ENCODE measurements at regions not wholly inside any gene's neighbourhood (a gene's known extent, or its start where the extent isn't known, plus 50 kb on each side); places are given as distances from the start of the nearest gene placed in this dataset.

DNA sequence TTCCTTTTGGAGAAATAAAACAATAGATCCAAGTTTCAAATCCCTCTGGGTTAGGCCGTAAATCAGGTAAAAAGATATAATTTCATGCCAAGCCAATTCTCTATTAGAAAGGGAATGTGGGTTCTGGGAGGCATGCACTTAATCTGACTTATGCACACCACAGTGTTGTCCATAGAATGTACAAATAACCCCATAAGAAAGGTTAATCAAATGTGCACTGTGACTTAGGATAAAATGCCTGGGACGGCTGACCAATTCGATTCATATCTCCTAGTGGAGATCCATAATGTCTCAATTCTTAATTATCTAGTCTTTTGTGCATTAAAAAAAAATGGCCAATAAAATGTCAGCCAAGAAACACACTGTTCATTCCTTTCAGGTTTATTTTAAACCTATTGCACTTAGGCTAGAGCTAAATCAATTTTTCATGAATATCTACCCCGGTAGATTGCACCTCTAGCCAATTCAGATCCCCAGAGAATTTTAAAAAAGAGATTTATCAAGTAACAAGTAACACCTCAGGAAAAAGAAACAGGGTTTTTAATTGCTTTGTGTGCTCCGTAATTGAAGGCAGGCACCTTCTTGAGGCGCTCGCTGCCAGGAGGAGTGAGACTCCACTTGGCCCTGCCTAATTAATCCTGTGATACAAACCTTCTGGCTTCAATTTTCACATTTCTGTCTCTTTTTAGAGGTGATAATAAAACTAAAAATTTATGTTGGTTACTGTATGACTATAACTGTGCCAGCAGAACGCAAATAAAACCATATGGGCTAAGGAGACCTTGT lies 265.1 kb downstream of the ETV1 start:
- H3K27ac ChIP-seq (ENCODE audit: low read depth, low read length) = no peak overlapping the region

DNA sequence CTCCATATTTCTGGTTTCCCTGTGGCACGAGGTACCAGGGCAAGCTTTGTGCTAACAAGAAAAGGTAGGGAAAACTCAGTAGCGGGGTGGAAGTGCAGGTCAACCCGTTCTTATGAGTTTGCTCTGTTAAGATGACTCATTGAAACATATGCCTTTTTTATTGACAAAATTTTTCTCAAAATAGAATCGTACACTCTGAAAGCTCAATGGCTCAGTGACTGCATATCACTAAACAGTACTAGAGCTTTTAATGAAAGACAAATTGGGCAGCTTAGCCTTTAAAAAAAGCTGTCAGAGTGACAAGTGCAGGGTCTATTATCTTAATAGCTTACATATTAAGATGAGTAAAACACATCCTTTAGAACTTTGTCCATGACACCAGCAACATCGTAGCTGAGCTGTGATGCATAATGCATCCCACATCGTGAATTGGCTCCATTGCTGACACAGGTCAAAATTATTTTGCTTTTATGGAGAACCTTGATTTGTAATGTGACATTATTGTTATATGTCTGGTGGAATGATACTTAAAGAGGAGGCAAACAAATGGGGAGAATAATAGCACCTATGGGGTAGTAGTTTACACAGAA lies 264.4 kb downstream of the ETV1 start:
- Histone ChIP-seq H3K79me2 (ENCODE audit: control insufficient read depth, low read length) (no peaks in the 10 kb centered on the region), H3K9me3 (ENCODE audit: control insufficient read depth, insufficient read depth, low read length) (no peaks in the 10 kb centered on the region), H3K36me3 (ENCODE audit: control insufficient read depth, low read length) (no peaks in the 10 kb centered on the region), H3K27me3 (ENCODE audit: control insufficient read depth, low read length) (no peaks in the 10 kb centered on the region), H3K4me3 (ENCODE audit: low read length) (no peak overlapping the region), H3K4me1 (ENCODE audit: control insufficient read depth, low read length) (no peaks in the 10 kb centered on the region), H3F3A (ENCODE audit: control insufficient read depth, insufficient read depth) (no peaks in the 10 kb centered on the region), H3K4me2 (ENCODE audit: low read length) (no peak overlapping the region), H3K27ac (ENCODE audit: low read depth, low read length) (no peak overlapping the region), H3K9me2 (replicated peaks; ENCODE audit: control insufficient read depth, low read length) (no peaks in the 10 kb centered on the region), H4K20me1 (ENCODE audit: control insufficient read depth, insufficient read depth, low read depth, low read length) (no peaks in the 10 kb centered on the region)
- TF ChIP-seq, protein P1, sequence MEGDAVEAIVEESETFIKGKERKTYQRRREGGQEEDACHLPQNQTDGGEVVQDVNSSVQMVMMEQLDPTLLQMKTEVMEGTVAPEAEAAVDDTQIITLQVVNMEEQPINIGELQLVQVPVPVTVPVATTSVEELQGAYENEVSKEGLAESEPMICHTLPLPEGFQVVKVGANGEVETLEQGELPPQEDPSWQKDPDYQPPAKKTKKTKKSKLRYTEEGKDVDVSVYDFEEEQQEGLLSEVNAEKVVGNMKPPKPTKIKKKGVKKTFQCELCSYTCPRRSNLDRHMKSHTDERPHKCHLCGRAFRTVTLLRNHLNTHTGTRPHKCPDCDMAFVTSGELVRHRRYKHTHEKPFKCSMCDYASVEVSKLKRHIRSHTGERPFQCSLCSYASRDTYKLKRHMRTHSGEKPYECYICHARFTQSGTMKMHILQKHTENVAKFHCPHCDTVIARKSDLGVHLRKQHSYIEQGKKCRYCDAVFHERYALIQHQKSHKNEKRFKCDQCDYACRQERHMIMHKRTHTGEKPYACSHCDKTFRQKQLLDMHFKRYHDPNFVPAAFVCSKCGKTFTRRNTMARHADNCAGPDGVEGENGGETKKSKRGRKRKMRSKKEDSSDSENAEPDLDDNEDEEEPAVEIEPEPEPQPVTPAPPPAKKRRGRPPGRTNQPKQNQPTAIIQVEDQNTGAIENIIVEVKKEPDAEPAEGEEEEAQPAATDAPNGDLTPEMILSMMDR (IDR thresholded peaks at IDR 0.05; ENCODE audit: low read depth, low read length, poor library complexity, severe bottlenecking) = no peak
- no peak for TF ChIP-seq EZH2phosphoT487 (IDR thresholded peaks at IDR 0.05; ENCODE audit: borderline replicate concordance, low read length)

More for the DNA sequence above, 265.1 kb downstream of the ETV1 start:
- Histone ChIP-seq H3K79me2 (ENCODE audit: control insufficient read depth, low read length) (no peaks in the 10 kb centered on the region), H3K36me3 (ENCODE audit: control insufficient read depth, low read length) (no peaks in the 10 kb centered on the region), H3K9me3 (ENCODE audit: control insufficient read depth, insufficient read depth, low read length) (no peaks in the 10 kb centered on the region), H3F3A (ENCODE audit: control insufficient read depth, insufficient read depth) (no peaks in the 10 kb centered on the region), H3K9me2 (replicated peaks; ENCODE audit: control insufficient read depth, low read length) (no peaks in the 10 kb centered on the region), H4K20me1 (ENCODE audit: control insufficient read depth, insufficient read depth, low read depth, low read length) (no peaks in the 10 kb centered on the region), H3K4me1 (ENCODE audit: control insufficient read depth, low read length) (no peaks in the 10 kb centered on the region), H3K27me3 (ENCODE audit: control insufficient read depth, low read length) (no peaks in the 10 kb centered on the region), H3K4me2 (ENCODE audit: low read length) (no peak overlapping the region), H3K4me3 (ENCODE audit: low read length) (no peak overlapping the region)
- no peak for TF ChIP-seq EZH2phosphoT487 (IDR thresholded peaks at IDR 0.05; ENCODE audit: borderline replicate concordance, low read length)
- TF ChIP-seq, protein P1 (IDR thresholded peaks at IDR 0.05; ENCODE audit: low read depth, low read length, poor library complexity, severe bottlenecking) = no peak

DNA sequence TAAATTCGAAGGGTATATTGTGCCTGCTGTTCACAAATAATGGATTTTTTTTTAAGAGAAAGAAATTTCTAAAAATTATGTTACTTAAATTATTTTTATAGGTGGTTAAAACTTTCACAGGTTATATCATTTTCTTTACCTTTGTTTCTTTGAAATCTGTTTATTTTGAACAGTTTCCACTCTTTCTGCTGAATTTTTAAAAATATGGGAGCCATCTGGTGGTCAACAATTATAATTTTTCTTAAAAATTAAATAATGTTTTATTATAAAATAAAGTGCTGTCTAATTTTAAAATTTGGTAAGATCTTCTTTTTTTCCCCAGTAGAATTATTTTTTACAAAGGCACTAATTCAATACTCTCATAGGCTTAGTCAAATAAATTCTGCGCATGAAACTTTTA lies 263.9 kb downstream of the ETV1 start:
- no peaks in the 10 kb centered on the region for H3F3A ChIP-seq (ENCODE audit: control insufficient read depth, insufficient read depth)
- H3K4me2 ChIP-seq (ENCODE audit: low read length) = no peak overlapping the region
- no peaks in the 10 kb centered on the region for H3K36me3 ChIP-seq (ENCODE audit: control insufficient read depth, low read length)
- no peak overlapping the region for H3K27ac ChIP-seq (ENCODE audit: low read depth, low read length)
- H3K9me3 ChIP-seq (ENCODE audit: control insufficient read depth, insufficient read depth, low read length) = no peaks in the 10 kb centered on the region
- TF ChIP-seq EZH2phosphoT487 (IDR thresholded peaks at IDR 0.05; ENCODE audit: borderline replicate concordance, low read length) = no peak
- TF ChIP-seq, protein P1 (IDR thresholded peaks at IDR 0.05; ENCODE audit: low read depth, low read length, poor library complexity, severe bottlenecking) = no peak
- no peaks in the 10 kb centered on the region for H4K20me1 ChIP-seq (ENCODE audit: control insufficient read depth, insufficient read depth, low read depth, low read length)
- no peaks in the 10 kb centered on the region for H3K79me2 ChIP-seq (ENCODE audit: control insufficient read depth, low read length)
- H3K27me3 ChIP-seq (ENCODE audit: control insufficient read depth, low read length) = no peaks in the 10 kb centered on the region
- H3K4me1 ChIP-seq (ENCODE audit: control insufficient read depth, low read length) = no peaks in the 10 kb centered on the region
- H3K4me3 ChIP-seq (ENCODE audit: low read length) = no peak overlapping the region
- no peaks in the 10 kb centered on the region for H3K9me2 ChIP-seq (replicated peaks; ENCODE audit: control insufficient read depth, low read length)

Data from DOHH2 (cell line).